H1 (cell line): ENCODE measurements at regions not wholly inside any gene's neighbourhood (a gene's known extent, or its start where the extent isn't known, plus 50 kb on each side); places are given as distances from the start of the nearest gene placed in this dataset.

Source experiments
- CTCF ChIA-PET: fragments of 300-600 bp; sonication (Branson Sonifier 250); formaldehyde crosslinking; loops from one replicate; lab custom pipeline; 2021; ENCODE audit not compliant: partially characterized antibody; lab: Charles Lee
- POLR2A ChIA-PET: fragments of 300-600 bp; sonication (Branson Sonifier 250); formaldehyde crosslinking; loops from one replicate; lab custom pipeline; 2021; ENCODE audit warnings: inconsistent platforms; ENCODE audit not compliant: partially characterized antibody; lab: Charles Lee
- DNase-seq, 2 experiments: peaks; one replicate each; pipeline versions ENCODE4 v3.0.0 to v3.0.0-alpha.2; 2010 to 2022; ENCODE audit warnings: low spot score in 2 of 2, low read depth in 1 of 2, mixed read lengths in 1 of 2
- FAIRE-seq: peaks from 2 replicates; lab custom pipeline; 2011; peaks lifted over from hg19 to GRCh38; lab: Jason Lieb, UNC
- H2AFZ ChIP-seq: 2 replicates; pipeline ENCODE4 v1.8.1; 2012; ENCODE audit warnings: low read length, inconsistent platforms
- H2AK5ac ChIP-seq: 2 replicates; pipeline ENCODE4 v1.6.1; 2013; ENCODE audit warnings: low read depth, low read length
- H2BK120ac ChIP-seq: replicated peaks from 2 replicates; pipeline ENCODE3; 2013; ENCODE audit warnings: low read depth, low read length, inconsistent platforms
- H2BK12ac ChIP-seq: 2 replicates; pipeline ENCODE4 v1.6.1; 2013; ENCODE audit warnings: low read depth, low read length
- H2BK15ac ChIP-seq: 2 replicates; pipeline ENCODE4 v1.6.1; 2013; ENCODE audit warnings: low read length
- H2BK20ac ChIP-seq: 2 replicates; pipeline ENCODE4 v1.6.1; 2013; ENCODE audit warnings: low read length
- H2BK5ac ChIP-seq: 2 replicates; pipeline ENCODE4 v1.6.1; 2013; ENCODE audit warnings: low read depth, low read length
- H3K14ac ChIP-seq: 2 replicates; pipeline ENCODE4 v1.6.1; 2013; ENCODE audit warnings: inconsistent platforms; ENCODE audit not compliant: insufficient read length
- H3K18ac ChIP-seq: 2 replicates; pipeline ENCODE4 v1.6.1; 2013; ENCODE audit warnings: low read length; ENCODE audit errors: extremely low read depth
- H3K23ac ChIP-seq: 2 replicates; pipeline ENCODE4 v1.6.1; 2013; ENCODE audit warnings: inconsistent platforms; ENCODE audit not compliant: insufficient read length
- H3K23me2 ChIP-seq: 2 replicates; pipeline ENCODE4 v1.6.1; 2013; ENCODE audit warnings: low read depth, low read length
- H3K27ac ChIP-seq: 2 replicates; pipeline ENCODE4 v1.6.1; 2011; ENCODE audit warnings: low read depth, low read length, inconsistent platforms
- H3K27me3 ChIP-seq, 4 experiments: replicated peaks in 1 of 4; 1 replicate in 1 of 4; 2 replicates in 3 of 4; pipeline versions ENCODE4 v1.6.1 to v1.8.1; 2011 to 2013; ENCODE audit warnings: low read length in 3 of 4, mild to moderate bottlenecking in 3 of 4, inconsistent platforms in 2 of 4, mixed read lengths in 2 of 4, moderate library complexity in 1 of 4; ENCODE audit not compliant: control insufficient read depth in 3 of 4, insufficient read depth in 3 of 4; ENCODE audit errors: extremely low read depth in 1 of 4
- H3K36me3 ChIP-seq, 4 experiments: 2 replicates each; pipeline versions ENCODE4 v1.6.1 to v1.8.1; 2011 to 2013; ENCODE audit warnings: mild to moderate bottlenecking in 4 of 4, low read length in 3 of 4, moderate library complexity in 2 of 4, control low read depth in 1 of 4, inconsistent platforms in 1 of 4; ENCODE audit not compliant: insufficient read depth in 4 of 4, control insufficient read depth in 2 of 4
- H3K4ac ChIP-seq: replicated peaks from 2 replicates; pipeline ENCODE3; 2013; ENCODE audit warnings: low read length, low read depth, mixed read lengths, inconsistent platforms; ENCODE audit not compliant: insufficient read length
- H3K4me1 ChIP-seq, 4 experiments: replicated peaks in 1 of 4; 1 replicate in 1 of 4; 2 replicates in 3 of 4; pipeline versions ENCODE4 v1.6.1 to v1.8.1; 2011 to 2013; ENCODE audit warnings: low read length in 3 of 4, inconsistent platforms in 2 of 4, mixed read lengths in 1 of 4; ENCODE audit not compliant: insufficient read depth in 4 of 4, control insufficient read depth in 3 of 4
- H3K4me2 ChIP-seq, 2 experiments: 2 replicates each; pipeline versions ENCODE4 v1.6.1 to v1.8.1; 2011 to 2013; ENCODE audit warnings: low read depth in 2 of 2, low read length in 2 of 2, control low read depth in 1 of 2, inconsistent platforms in 1 of 2, mild to moderate bottlenecking in 1 of 2; ENCODE audit not compliant: insufficient read depth in 1 of 2
- H3K4me3 ChIP-seq, 4 experiments: fragments of 200-600, 300-600 bp in 1 of 4; sonication (generic), shearing (Covaris generic), sonication (Bioruptor Twin) in 1 of 4; 2 replicates each; pipeline versions ENCODE4 v1.5.1 to v1.8.1; 2011 to 2016; ENCODE audit warnings: low read length in 4 of 4, low read depth in 3 of 4, control low read depth in 2 of 4, inconsistent platforms in 2 of 4, mild to moderate bottlenecking in 2 of 4, mixed read lengths in 1 of 4, moderate library complexity in 1 of 4; ENCODE audit not compliant: insufficient read depth in 2 of 4; ENCODE audit errors: extremely low read depth in 1 of 4
- H3K56ac ChIP-seq: replicated peaks from 2 replicates; pipeline ENCODE3; 2013; ENCODE audit warnings: low read depth, mild to moderate bottlenecking, mixed read lengths, low read length, inconsistent platforms; ENCODE audit not compliant: insufficient read length
- H3K79me1 ChIP-seq: 2 replicates; pipeline ENCODE4 v1.6.1; 2013; ENCODE audit warnings: low read depth, low read length, control low read depth
- H3K79me2 ChIP-seq, 2 experiments: 2 replicates each; pipeline versions ENCODE4 v1.6.1 to v1.8.1; 2012 to 2013; ENCODE audit warnings: low read length in 2 of 2, mild to moderate bottlenecking in 2 of 2, inconsistent platforms in 1 of 2; ENCODE audit not compliant: insufficient read depth in 2 of 2, control insufficient read depth in 1 of 2
- H3K9ac ChIP-seq, 4 experiments: replicated peaks in 1 of 4; 1 replicate in 1 of 4; 2 replicates in 3 of 4; pipeline versions ENCODE4 v1.6.1 to v1.8.1; 2011 to 2013; ENCODE audit warnings: low read depth in 3 of 4, low read length in 3 of 4, control low read depth in 2 of 4, mild to moderate bottlenecking in 2 of 4, moderate library complexity in 2 of 4, inconsistent platforms in 1 of 4; ENCODE audit errors: extremely low read depth in 1 of 4
- H3K9me3 ChIP-seq, 2 experiments: 2 replicates each; pipeline versions ENCODE4 v1.6.1 to v1.8.1; 2012 to 2013; ENCODE audit warnings: mild to moderate bottlenecking in 2 of 2, moderate library complexity in 2 of 2, control low read depth in 1 of 2, inconsistent platforms in 1 of 2, low read depth in 1 of 2, low read length in 1 of 2, mixed read lengths in 1 of 2; ENCODE audit not compliant: insufficient read depth in 2 of 2
- H4K20me1 ChIP-seq, 2 experiments: replicated peaks in 1 of 2; 2 replicates each; pipeline versions ENCODE3 to v1.8.1; 2011 to 2013; ENCODE audit warnings: inconsistent platforms in 2 of 2, low read length in 2 of 2, mild to moderate bottlenecking in 1 of 2; ENCODE audit not compliant: insufficient read depth in 2 of 2, control insufficient read depth in 1 of 2
- H4K5ac ChIP-seq: 2 replicates; pipeline ENCODE4 v1.6.1; 2013; ENCODE audit warnings: low read length, low read depth, mixed read lengths, inconsistent platforms; ENCODE audit not compliant: insufficient read length
- H4K8ac ChIP-seq: 2 replicates; pipeline ENCODE4 v1.8.0; 2013; ENCODE audit warnings: mild to moderate bottlenecking, moderate library complexity, low read length, inconsistent platforms; ENCODE audit not compliant: insufficient read depth; ENCODE audit errors: extremely low read depth
- H4K91ac ChIP-seq: replicated peaks from 2 replicates; pipeline ENCODE3; 2013; ENCODE audit warnings: low read length, mixed read lengths, inconsistent platforms; ENCODE audit not compliant: insufficient read length
- BACH1 ChIP-seq: IDR thresholded peaks from 2 replicates; pipeline ENCODE4 v1.6.1; 2012; ENCODE audit warnings: low read length, improper control_type of control experiment
- KDM4A ChIP-seq: IDR thresholded peaks from one replicate; pipeline ENCODE4 v1.7.1; 2012; ENCODE audit warnings: low read depth, mild to moderate bottlenecking, moderate library complexity, low read length, inconsistent platforms; ENCODE audit not compliant: severe bottlenecking
- SIN3A ChIP-seq, 2 experiments: IDR thresholded peaks in 1 of 2; conservative IDR thresholded peaks in 1 of 2; 2 replicates each; pipeline ENCODE4 v1.6.1; 2011 to 2012; ENCODE audit warnings: low read length in 2 of 2, improper control_type of control experiment in 1 of 2, low read depth in 1 of 2, mild to moderate bottlenecking in 1 of 2
- TEAD4 ChIP-seq: IDR thresholded peaks from 2 replicates; pipeline ENCODE4 v1.6.1; 2012; ENCODE audit warnings: low read depth, low read length, inconsistent platforms, mixed read lengths

- Histone ChIP-seq H3K79me1 (no peaks in the 10 kb centered on the region), H2BK5ac (no peak overlapping the region), H2AFZ (no peak overlapping the region), H3K23ac (no peak overlapping the region), H4K91ac (no peak overlapping the region), H3K27ac (no peak overlapping the region), H3K9me3 (no peaks in the 10 kb centered on the region), H4K8ac (no peak overlapping the region), H3K4ac (no peak overlapping the region), H3K27me3 (no peaks in the 10 kb centered on the region), H2BK12ac (no peak overlapping the region), H3K9ac (no peak overlapping the region), H3K4me3 (no peak overlapping the region), H3K4me1 (no peaks in the 10 kb centered on the region), H2BK120ac (no peak overlapping the region), H3K18ac (no peak overlapping the region), H4K20me1 (no peaks in the 10 kb centered on the region), H2BK20ac (no peak overlapping the region), H3K4me2 (no peak overlapping the region), H3K23me2 (no peaks in the 10 kb centered on the region), H3K56ac (no peak overlapping the region), H2AK5ac (no peak overlapping the region), H3K79me2 (no peaks in the 10 kb centered on the region), H3K36me3 (no peaks in the 10 kb centered on the region; a peak in 1 of 8 replicates), H2BK15ac (no peak overlapping the region), H4K5ac (no peak overlapping the region), H3K14ac (no peak overlapping the region)
- DNase-seq (no peak), FAIRE-seq (no peak)
- ChIA-PET CTCF (interaction anchor here (1.2 to 1.8 kb wide), 2 partner anchors 11 to 15 kb away, joined by 3 to 5 read pairs; no protein-coding TSS in a partner anchor), POLR2A (no interaction called here)
- TF ChIP-seq SIN3A (conservative IDR thresholded peaks at IDR 0.05 in 1 of 2, IDR thresholded peaks at IDR 0.05 in 1 of 2; ENCODE audit: low read depth in 1 of 2, low read length in 2 of 2) = no peak
- no peak for TF ChIP-seq KDM4A
- TF ChIP-seq TEAD4 = no peak
- TF ChIP-seq BACH1 = no peak
Measured at GRCh38 chr21:28532446-28532845, 460.2 kb downstream of the LTN1 start.
